Endodermal cell (in vitro differentiated cells): ENCODE measurements at regions not wholly inside any gene's neighbourhood (a gene's known extent, or its start where the extent isn't known, plus 50 kb on each side); places are given as distances from the start of the nearest gene placed in this dataset.
"Not testable (repeated sequence)": the region's sequence is repeated elsewhere in the genome, so short reads cannot be mapped to it uniquely, and the experiment has no call there.

ENCODE experiments used
- DNase-seq: peaks from one replicate; pipeline ENCODE4 v3.0.0-alpha.2; 2017
- H3K27ac ChIP-seq: 2 replicates; pipeline ENCODE4 v1.5.1; 2013; ENCODE audit warnings: mild to moderate bottlenecking, low read depth, low read length, moderate library complexity
- H3K27me3 ChIP-seq: 2 replicates; pipeline ENCODE4 v1.6.1; 2013; ENCODE audit warnings: mild to moderate bottlenecking, low read length, moderate library complexity; ENCODE audit not compliant: insufficient read depth, control insufficient read depth, poor library complexity, severe bottlenecking
- H3K36me3 ChIP-seq: 2 replicates; pipeline ENCODE4 v1.7.0; 2013; ENCODE audit warnings: mild to moderate bottlenecking, low read length, moderate library complexity; ENCODE audit not compliant: control insufficient read depth, insufficient read depth
- H3K4me1 ChIP-seq: one replicate; pipeline ENCODE4 v1.7.0; 2013; ENCODE audit warnings: low read length; ENCODE audit not compliant: control insufficient read depth, insufficient read depth
- H3K4me3 ChIP-seq: 2 replicates; pipeline ENCODE4 v1.5.1; 2013; ENCODE audit warnings: mild to moderate bottlenecking, low read length, moderate library complexity
- H3K9ac ChIP-seq: 2 replicates; pipeline ENCODE4 v1.6.1; 2013; ENCODE audit warnings: mild to moderate bottlenecking, low read length, moderate library complexity; ENCODE audit not compliant: poor library complexity, severe bottlenecking; ENCODE audit errors: extremely low read depth
- H3K9me3 ChIP-seq: 2 replicates; pipeline ENCODE4 v1.6.1; 2013; ENCODE audit warnings: mild to moderate bottlenecking, low read length, moderate library complexity; ENCODE audit not compliant: control insufficient read depth
- H3K27ac Mint-ChIP-seq: 2 replicates; pipeline ENCODE4 v1.8.0; 2020; ENCODE audit warnings: mixed read lengths
- H3K27me3 Mint-ChIP-seq: 2 replicates; pipeline ENCODE4 v1.8.0; 2021; ENCODE audit warnings: mild to moderate bottlenecking, mixed read lengths; ENCODE audit not compliant: insufficient read depth
- H3K36me3 Mint-ChIP-seq: 2 replicates; pipeline ENCODE4 v1.8.0; 2020; ENCODE audit warnings: low read depth, mixed read lengths
- H3K4me1 Mint-ChIP-seq: 2 replicates; pipeline ENCODE4 v1.8.0; 2020; ENCODE audit warnings: mixed read lengths
- H3K4me3 Mint-ChIP-seq: 2 replicates; pipeline ENCODE4 v1.8.0; 2020; ENCODE audit warnings: mild to moderate bottlenecking, moderate library complexity, mixed read lengths
- H3K9me3 Mint-ChIP-seq: 2 replicates; pipeline ENCODE4 v1.8.0; 2020; ENCODE audit warnings: mild to moderate bottlenecking, mixed read lengths
- WGBS, 2 experiments: methylation state at CpG; one replicate each; pipeline versions ENCODE4 v1.1.5 to v1.1.7; 2013; ENCODE audit warnings: missing lambda C conversion rate in 2 of 2, mixed read lengths in 1 of 2; ENCODE audit not compliant: insufficient coverage in 1 of 2, insufficient read length in 1 of 2; 5-methylcytosine and 5-hydroxymethylcytosine counted together
- TF ChIP-seq, protein P1 (sequence below): fragments of 200-600 bp; sonication (generic); conservative IDR thresholded peaks from 2 replicates; pipeline ENCODE4 v1.5.0; 2021; ENCODE audit warnings: antibody characterized with exemption, mild to moderate bottlenecking

- Mint-ChIP-seq H3K36me3 (no peaks in the 10 kb centered on the region), H3K9me3 (no peaks in the 10 kb centered on the region), H3K27me3 (no peaks in the 10 kb centered on the region), H3K27ac (no peak overlapping the region), H3K4me1 (no peaks in the 10 kb centered on the region), H3K4me3 (no peak overlapping the region)
- Histone ChIP-seq H3K27me3 (no peaks in the 10 kb centered on the region), H3K9me3 (no peaks in the 10 kb centered on the region), H3K36me3 (no peaks in the 10 kb centered on the region), H3K4me3 (no peak overlapping the region), H3K9ac (no peak overlapping the region), H3K4me1 (no peaks in the 10 kb centered on the region), H3K27ac (no peak overlapping the region)
- no peak for DNase-seq
- WGBS, 2 experiments, result 87% methylated on average over 2 of the region's 3 CpGs; no CpG with 5 or more reads in 1 of the 2 experiments
- TF ChIP-seq, protein P1, sequence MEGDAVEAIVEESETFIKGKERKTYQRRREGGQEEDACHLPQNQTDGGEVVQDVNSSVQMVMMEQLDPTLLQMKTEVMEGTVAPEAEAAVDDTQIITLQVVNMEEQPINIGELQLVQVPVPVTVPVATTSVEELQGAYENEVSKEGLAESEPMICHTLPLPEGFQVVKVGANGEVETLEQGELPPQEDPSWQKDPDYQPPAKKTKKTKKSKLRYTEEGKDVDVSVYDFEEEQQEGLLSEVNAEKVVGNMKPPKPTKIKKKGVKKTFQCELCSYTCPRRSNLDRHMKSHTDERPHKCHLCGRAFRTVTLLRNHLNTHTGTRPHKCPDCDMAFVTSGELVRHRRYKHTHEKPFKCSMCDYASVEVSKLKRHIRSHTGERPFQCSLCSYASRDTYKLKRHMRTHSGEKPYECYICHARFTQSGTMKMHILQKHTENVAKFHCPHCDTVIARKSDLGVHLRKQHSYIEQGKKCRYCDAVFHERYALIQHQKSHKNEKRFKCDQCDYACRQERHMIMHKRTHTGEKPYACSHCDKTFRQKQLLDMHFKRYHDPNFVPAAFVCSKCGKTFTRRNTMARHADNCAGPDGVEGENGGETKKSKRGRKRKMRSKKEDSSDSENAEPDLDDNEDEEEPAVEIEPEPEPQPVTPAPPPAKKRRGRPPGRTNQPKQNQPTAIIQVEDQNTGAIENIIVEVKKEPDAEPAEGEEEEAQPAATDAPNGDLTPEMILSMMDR, result no peak
Measured at GRCh38 chrX:28379103-28379502, 208.1 kb upstream of the IL1RAPL1 start.

DNA sequence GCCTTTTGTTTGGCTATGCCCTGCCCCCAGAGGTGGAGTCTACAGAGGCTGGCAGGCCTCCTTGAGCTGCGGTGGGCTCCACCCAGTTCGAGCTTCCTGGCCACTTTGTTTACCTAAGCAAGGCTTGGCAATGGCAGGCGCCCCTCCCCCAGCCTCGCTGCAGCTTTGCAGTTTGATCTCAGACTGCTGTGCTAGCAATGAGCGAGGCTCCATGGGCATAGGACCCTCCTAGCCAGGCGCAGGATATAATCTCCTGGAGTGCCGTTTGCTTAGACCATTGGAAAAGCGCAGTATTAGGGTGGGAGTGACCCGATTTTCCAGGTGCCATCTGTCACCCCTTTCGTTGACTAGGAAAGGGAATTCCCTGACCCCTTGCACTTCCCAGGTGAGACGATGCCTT is 219.6 kb upstream of the IL1RAPL1 start:
- H3K27ac Mint-ChIP-seq, H3K36me3 Mint-ChIP-seq, H3K36me3 ChIP-seq, H3K27me3 ChIP-seq, H3K4me3 ChIP-seq, H3K9me3 ChIP-seq, H3K9ac ChIP-seq, DNase-seq, H3K4me1 Mint-ChIP-seq, H3K27me3 Mint-ChIP-seq, H3K4me1 ChIP-seq, H3K27ac ChIP-seq, H3K4me3 Mint-ChIP-seq: not testable (repeated sequence)
- peaks cover 35% of the 10 kb centered on the region for H3K9me3 Mint-ChIP-seq
- 95% methylated on average over 11 of the region's 11 CpGs; no CpG with 5 or more reads in 1 of the 2 experiments for WGBS, 2 experiments

GRCh38 chrX:28351801-28352200 is 235.4 kb upstream of the IL1RAPL1 start:
- Mint-ChIP-seq H3K4me3 (no peak overlapping the region), H3K9me3 (no peaks in the 10 kb centered on the region), H3K4me1 (no peaks in the 10 kb centered on the region), H3K27ac (no peak overlapping the region), H3K36me3 (no peaks in the 10 kb centered on the region), H3K27me3 (no peaks in the 10 kb centered on the region)
- Histone ChIP-seq H3K4me3 (no peak overlapping the region), H3K36me3 (no peaks in the 10 kb centered on the region), H3K27ac (no peak overlapping the region), H3K4me1 (no peaks in the 10 kb centered on the region), H3K9ac (no peak overlapping the region), H3K9me3 (no peaks in the 10 kb centered on the region), H3K27me3 (no peaks in the 10 kb centered on the region)
- no CpG with 5 or more reads among the region's 3 CpGs for WGBS, 2 experiments
- DNase-seq, result no peak
- TF ChIP-seq, protein P1, result no peak

DNA sequence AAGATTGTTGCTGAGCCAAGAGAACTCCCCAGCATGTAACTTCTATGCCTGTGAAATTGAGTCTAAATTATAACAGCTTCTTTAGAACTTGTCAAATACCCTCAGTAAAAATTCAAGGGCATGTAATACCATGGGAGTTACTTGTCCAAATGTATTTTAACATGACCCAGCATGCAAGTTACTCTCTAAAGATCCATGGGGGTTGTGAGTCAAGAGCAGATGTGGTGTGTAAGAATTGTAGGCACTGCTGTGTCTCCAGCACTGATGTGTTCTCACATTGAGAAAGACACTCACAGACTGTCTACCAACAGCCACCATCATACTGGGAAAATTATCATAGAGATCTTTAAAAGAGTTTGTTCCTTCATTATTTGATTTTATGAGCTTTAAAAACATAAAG is 237.4 kb upstream of the IL1RAPL1 start:
- H3K4me3 Mint-ChIP-seq, result no peak overlapping the region
- H3K9me3 Mint-ChIP-seq, result no peaks in the 10 kb centered on the region
- DNase-seq, result no peak
- Histone ChIP-seq H3K4me3 (no peak overlapping the region), H3K9me3 (no peaks in the 10 kb centered on the region), H3K9ac (no peak overlapping the region), H3K4me1 (no peaks in the 10 kb centered on the region), H3K36me3 (no peaks in the 10 kb centered on the region), H3K27ac (no peak overlapping the region), H3K27me3 (no peaks in the 10 kb centered on the region)
- TF ChIP-seq, protein P1, result no peak
- no peak overlapping the region for H3K27ac Mint-ChIP-seq
- no peaks in the 10 kb centered on the region for H3K4me1 Mint-ChIP-seq
- H3K27me3 Mint-ChIP-seq, result no peaks in the 10 kb centered on the region
- H3K36me3 Mint-ChIP-seq, result no peaks in the 10 kb centered on the region
